ENCODE measurements at regions not wholly inside any gene's neighbourhood (a gene's known extent, or its start where the extent isn't known, plus 50 kb on each side); places are given as distances from the start of the nearest gene placed in this dataset.
"Not testable (repeated sequence)": the region's sequence is repeated elsewhere in the genome, so short reads cannot be mapped to it uniquely, and the experiment has no call there.

DNA sequence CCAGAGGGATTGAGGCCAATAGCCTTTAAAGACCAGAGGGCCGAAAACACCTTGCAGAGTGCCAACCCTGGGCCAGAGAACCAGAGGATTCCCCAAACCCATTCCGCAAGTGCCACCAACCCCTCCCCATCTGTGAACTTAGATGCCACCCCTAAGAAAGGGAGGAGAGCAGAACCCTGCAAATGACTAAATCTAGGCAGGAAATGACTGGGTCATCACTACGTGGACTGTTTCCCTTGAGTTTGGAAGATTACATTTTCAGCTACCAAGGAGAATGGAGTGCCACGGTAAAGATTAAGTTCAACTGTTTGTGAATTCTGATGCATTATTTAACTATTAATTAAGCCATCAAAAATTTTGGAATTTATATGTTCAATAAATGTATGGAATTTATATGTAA, 142.8 kb downstream of the ENC1 start:
- DNase-seq: no peak

DNA sequence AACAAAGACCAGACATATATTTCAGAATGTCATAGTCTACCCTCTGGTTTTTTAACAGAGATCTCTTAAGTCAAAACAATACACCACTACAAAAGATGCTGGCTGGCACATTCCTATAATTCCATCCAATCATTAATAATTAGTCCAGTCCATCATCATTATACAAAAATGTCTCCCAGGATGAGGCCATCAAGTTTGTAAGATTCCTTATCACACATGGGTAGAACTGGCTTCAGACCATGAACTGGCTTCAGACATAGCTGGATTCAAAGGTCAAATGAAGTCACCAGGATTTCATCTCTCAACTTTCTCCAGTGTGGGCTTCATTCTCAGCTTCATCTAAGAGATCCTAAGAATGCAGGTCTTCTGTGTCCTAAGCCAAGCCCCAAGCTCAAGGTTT, 147.1 kb downstream of the ENC1 start:
- no peak for DNase-seq

DNA sequence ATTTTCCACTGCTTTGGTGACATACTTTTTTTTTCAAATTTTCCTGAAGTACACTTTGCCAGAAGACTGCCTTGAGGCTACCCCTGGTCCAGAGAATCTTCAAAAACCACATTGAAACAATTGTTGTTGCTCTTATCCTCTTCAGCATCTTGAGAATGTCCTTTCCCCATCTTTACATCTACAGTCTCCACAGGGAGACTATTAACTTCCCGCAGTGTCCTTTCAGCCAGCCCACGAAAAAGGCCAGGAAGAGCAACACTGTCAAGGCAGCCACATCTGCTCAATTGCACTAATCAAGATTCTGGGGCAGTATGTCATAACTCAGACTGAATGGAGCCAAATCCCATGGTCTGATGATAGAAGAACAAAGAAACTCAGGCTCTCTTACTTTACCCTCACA, 148.3 kb downstream of the ENC1 start:
- no peak for DNase-seq

DNA sequence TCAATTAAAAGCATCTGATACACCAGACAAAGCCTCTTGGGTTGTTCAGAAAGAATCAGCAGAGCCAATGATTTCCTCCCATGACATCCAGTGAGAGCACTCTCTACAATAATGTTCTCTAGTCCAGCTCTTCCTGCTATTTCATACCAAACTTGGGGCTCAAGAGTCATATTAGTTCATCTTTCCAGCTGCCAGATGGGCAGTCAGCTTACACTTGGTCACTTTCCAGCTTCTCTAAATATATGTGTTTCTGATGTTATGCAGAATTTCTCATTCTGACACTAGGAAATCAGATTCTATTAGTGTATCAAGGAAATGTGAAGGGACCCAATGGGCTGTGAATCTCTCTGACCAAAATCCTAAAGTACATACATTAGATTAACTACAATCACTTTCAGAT, 148.9 kb downstream of the ENC1 start:
- no peak for DNase-seq

DNA sequence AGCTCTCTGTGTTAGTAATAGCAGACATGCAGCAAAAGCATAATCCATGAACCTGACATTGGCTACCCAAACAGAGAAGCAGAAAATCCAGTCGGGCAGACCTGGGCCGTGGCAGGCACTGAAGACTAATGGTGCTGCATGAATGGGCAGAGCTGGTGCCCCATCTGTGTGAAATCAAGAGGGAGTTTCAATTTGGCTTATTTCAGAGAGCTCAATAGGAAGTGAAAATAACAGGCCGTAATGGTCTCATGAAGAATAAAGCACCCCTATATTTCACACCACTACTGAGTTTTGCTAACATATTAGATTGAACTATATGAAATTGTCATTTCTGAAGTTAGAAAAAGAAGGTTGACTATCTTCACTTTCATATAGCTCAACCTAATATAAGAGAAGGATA, 149.7 kb downstream of the ENC1 start:
- no peak for DNase-seq

DNA sequence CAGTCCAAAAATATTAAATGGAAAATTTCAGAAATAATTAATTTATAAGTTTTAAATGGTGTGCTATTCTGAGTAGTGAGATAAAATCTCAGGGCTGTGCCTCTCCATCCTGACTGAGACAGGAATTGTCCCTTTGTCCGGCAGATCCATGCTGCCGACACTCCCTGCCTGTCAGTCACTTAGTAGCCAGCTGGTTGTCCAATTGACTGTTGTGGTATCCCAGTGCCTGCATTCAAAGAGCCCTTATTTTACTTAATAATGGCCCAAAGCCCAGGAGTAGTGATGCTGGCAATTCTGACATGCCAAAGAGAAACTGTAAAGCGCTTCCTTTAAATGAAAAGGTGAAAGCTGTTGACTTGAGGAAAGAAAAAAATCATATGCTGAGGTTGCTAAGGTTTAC, 157.5 kb downstream of the ENC1 start:
- DNase-seq: no peak

DNA sequence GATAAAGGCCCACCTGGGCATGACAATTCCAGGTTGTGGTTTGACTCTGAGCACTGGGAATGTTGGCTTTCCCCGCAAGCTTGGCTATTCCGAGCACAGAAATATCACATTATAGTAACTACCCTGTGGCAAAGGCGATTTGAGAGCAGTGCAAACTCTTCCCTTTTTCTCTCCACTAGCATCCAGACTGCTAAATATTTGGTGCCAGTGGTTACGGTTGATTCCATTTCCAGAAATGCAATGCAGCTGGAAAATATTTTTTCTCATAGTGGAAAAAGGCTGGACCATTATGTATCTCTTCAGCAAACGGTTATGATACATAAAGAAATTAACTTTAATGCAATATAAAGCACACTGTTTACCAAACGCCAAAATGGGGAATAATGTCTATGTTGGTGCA, 158.0 kb downstream of the ENC1 start:
- no peak for DNase-seq

DNA sequence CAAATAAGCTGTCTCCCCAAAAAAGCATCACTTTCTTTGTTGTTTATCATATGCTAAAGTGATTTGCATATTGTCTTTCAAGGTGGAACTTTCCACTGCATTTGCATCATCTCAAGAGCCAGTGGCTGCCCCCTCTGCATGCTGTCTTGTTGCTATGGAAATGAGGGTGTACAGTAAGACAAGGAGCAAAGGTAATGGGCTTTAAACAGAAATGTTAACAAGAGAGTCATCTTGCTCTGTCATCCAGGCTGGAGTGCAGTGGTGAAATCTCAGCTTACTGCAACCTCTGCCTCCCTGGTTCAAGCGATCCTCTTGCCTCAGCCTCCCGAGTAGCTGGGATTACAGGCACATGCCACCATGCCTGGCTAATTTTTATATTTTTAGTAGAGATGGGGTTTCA, 159.2 kb downstream of the ENC1 start:
- not testable (repeated sequence) for DNase-seq

DNA sequence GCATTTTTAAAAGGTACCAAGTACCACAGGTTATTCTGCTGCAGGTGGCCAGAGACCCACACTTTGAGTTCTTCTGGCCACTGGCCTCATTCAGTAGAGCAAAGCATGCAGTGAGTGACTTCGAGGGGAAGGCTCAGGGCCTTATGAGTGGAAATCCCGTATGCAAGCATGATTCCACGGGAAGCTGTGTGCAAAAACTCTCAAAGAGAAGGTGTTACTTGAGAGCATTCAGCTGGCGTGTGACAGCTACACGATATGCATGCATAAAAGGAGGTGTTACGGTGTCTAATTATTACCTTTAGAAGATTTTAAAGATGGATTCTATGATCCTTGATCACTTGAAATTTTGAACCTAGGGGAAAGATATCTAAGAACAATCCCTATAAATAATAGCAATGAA, 160.3 kb downstream of the ENC1 start:
- no peak for DNase-seq

DNA sequence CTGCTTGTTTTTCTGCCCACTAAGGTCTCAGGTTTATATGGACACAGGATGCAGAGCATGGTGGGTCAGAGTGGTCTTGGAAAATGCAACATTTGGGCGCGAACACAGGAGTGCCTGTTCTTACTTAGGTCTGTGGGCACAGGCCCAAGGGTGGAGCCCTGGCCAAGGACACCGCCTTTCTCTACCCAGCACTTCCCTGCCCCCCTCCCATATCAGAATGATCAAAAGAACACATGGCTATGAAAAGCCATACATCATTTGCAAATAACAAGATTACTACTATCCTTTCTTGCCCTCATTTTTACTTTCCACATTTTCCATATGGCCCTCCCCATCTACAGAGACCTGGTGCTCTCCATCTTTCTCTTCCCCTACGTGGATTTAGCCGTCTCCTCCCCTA, 162.2 kb downstream of the ENC1 start:
- no peak for DNase-seq

DNA sequence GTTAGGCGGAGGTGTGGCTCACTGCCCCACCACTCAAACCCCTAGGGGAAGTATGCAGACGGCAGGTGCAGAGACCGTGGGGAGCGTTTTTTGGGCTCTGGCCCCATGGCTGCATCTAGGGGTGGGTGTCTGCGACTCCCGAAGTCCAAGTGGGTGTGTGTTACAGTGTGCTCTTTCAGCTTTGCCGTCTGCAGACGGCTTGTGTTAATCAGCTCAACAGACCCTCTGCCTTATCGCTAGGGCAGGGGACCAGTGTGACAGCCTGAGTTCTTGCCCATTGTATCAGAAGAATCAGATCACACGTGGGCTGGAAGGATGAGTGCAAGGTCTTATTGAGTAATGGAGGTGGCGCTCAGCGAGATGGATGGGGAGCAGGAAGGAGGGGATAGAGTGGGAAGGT, 162.8 kb downstream of the ENC1 start:
- no peak for DNase-seq

DNA sequence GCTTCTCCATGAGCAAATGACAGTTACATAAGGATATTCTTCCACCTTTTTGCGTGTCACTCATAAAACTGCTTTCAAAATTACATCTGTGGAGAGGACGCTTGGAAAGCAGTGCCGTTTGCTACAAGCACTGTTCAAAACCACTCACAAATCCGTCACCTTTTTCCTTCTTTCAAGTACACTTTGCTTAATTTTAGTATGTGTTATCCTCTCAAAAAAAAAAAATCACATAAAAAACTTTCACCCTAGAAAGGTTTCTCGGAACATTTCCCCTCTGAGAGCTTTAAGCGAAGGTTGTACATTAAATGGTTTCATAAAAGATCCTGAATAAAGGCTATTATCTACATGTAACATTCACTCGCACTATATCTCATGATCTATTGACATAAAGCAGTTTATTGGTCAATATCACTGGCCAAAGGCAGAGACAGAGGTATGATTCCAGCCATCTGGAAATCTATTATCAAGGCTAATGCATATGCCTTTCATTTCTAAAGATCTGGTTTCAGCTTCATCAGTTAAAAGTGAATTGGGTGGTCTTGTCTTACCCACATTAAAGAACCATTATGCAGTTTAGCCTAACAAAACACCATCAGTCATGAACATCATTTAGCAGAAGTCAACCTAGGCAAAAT, 163.6 kb downstream of the ENC1 start:
- no peak for DNase-seq

DNA sequence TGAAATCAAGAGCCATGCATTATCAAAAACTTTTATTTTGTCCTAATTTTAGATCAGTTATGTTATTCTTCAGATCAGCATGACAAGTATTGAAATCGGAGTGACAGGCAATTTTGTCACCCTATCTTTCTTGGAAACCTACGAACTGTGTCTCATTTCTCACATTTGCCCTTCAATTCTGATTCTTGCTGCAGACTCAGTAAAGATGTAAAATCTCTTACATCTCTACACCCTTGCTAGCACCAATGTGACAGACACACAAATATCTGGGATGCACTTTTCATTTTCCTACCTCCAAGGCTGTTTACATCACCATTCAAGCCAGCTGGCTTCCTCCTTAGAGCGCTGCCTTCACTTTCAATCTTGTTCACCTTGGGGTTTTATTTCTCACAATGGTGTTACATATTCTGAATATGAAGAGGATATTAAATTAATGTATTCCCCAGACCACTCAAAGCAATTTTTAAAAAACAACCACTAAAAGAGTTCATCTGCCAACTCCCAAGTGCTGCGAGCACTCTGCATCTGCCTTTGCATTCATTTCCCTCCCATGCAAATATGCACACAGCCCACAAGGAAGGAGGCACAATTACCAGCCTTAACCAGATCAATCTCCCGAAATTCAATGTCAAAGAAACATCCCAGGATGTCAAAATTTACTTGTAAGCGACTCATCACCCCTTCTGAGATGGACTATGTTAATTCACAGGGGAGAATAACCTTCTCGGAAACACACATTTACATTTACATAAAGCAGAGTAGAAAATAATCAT, 164.3 kb downstream of the ENC1 start:
- DNase-seq: no peak

DNA sequence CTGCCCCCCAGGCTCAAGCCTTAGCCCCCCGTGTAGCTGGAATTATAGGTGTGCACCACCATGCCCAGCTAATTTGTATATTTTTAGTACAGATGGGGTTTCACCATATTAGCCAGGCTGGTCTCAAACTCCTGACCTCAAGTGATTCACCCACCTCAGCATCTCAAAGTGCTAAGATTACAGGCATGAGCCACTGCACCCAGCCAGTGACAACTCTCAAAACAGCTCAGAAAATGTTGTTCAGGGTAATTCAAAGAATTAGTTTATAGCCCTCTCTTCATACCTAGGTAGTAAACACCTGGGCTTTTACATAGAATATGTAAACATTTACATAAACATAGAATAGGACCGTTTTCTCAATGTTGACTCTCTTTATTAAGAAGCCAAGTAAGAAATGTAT, 168.7 kb downstream of the ENC1 start:
- DNase-seq: no peak

DNA sequence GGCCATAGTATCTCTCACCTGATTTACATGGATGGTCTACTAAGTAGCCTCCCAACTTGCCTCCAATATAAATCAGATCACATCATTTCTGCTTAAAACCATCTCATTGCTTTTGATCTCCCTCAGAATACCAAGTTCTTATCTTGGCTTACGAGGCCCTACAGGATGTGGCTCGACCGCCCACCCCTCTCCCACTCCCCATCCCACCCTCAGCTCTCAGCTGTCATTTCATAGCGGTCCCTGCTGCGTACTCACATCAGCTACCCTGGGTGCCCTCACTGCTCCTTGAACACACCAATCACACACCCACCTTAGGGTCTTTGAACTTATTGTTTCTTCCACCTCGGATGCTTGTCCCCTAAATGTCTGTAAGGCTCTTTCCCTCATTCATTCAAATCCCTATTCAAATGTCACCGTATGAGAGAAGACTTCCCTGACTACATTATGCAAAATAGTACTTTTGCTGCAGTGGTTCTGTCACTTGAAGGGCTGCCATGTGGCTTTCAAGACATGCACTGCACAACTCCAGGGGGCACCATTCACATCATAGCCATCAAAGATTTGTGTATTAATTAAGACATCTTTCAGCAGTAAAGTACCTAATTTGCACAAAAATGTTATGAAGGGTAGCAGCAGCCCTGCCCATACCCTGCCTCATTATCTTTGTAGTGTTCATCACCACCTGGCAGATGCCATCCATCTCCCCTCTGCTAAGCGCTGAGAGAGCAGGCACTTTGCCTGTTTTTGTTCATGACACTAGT, 171.1 kb downstream of the ENC1 start:
- DNase-seq: no peak

DNA sequence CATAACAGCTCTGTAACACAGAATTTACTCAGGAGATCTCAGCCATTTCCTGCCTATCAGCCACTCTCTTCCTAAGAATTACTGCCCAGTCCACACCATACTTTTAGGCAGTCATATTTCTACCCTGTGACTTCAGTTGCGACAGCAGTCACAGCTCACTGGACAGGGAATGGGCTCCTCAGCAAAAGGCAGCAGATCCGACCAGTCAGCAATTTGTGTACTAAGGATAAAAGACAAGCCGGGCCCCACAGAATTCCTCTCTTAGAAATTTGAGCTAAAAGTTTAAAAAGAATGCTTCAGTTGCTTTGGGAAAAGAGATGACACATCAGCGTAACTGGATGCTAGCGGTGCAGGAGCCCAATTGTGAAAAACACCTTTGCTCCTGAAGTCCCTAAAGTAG, 172.1 kb downstream of the ENC1 start:
- DNase-seq: no peak

DNA sequence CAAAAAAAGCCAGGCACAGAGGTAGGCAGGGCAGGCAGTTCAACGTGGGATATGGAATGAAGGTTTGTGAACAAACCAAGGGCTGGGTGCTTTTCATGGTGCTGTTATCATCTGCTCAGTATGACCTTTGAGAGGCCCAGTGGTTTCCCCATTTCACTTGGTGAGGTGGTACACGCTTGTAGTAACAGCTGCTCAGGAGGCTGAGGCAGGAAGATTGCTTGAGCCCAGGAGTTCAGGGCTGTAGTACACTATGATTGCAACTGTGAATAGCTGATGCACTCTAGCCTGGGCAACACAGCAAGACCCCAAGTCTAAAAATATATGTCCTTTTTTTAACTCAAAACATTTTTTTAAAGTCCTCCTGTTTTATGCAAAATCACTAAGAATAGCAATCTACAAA, 174.8 kb downstream of the ENC1 start:
- no peak for DNase-seq

DNA sequence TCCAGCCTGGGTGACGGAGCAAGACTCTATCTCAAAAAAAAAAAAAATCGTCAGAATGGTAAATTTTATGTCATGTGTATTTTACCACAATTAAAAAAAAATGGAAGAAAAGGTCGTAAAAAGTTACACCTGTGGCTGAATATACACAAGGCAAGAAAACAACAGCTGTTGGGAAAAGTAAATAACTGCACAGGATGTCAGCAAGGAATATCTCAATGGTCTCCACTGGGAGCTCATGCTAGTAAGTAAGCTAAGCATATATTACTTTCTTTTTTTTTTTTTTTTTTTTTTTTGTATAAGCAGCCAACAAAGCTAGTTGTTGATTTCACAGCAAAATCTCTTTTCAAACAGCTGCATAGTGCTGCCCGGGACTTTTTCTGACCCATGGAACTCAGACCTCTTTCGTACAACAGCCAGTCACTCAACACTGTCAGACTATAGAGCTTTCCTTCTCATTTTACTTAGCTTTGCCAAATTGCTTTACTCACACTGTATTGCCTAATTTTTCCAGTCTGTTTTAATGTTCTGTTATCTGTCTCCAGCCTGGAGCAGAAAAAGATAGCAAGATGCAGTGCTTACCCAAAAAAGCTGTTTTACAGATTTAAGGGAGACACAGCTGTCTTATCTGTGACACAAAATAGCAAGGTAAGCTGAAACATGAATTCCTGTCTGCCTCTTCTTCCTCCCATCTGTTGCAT, 175.9 kb downstream of the ENC1 start:
- peak in 1 of 2 experiments; percentile 18 for DNase-seq

DNA sequence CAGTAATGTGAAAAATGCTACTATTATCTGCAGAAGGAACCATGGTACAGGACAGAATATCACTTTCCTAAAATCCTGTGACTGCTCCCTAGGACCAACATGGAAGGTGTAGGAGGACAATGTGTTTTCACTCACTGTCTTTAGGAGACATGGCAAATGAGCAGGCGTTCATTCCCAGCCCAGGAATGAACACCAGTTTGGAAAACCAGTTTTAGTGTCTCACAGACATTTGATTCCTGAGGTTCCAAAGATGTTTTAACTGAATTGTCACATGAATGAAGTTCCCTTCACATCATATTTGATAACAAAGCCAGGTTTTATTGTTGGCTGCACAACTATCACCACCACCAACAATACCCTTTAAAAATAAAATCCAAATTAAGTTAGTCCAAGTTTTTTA, 178.2 kb downstream of the ENC1 start:
- no peak for DNase-seq

DNA sequence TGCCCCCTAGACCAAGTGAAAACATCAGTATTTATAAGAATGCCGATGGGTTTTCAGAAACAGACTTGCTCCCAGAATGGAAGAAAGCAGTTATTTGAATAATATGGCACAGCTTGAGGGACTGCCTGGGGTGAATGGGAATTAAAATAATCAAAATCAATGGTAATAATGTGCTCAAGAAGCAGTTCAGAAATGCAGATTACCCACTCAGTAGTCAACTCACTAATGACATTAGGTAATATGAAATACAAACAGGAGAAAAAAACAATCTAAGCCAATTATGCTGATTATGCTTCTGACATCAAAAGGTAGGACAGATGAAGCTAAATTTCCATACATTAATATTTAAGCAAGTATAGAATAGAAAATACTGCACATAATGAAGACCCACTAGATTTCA, 179.3 kb downstream of the ENC1 start:
- no peak for DNase-seq

DNA sequence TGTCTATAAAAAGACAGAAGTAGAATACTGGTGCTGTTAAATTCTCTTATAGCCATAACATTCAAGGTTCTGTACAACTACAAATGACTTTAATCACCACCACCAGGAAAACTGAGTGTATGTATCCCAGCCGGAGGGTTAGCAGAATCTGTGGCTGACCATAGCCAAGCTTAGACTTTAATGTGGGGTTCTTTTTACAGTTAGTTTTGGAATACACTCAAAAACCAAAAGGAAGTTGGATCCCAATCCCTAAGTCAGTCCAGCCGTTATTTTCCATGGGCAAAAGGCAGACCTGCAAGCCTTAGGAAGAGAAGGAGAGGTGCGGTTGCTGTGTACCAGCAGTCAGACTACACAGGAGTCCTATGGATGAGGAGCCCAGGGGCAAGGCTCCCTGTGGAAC, 179.8 kb downstream of the ENC1 start:
- no peak for DNase-seq

DNA sequence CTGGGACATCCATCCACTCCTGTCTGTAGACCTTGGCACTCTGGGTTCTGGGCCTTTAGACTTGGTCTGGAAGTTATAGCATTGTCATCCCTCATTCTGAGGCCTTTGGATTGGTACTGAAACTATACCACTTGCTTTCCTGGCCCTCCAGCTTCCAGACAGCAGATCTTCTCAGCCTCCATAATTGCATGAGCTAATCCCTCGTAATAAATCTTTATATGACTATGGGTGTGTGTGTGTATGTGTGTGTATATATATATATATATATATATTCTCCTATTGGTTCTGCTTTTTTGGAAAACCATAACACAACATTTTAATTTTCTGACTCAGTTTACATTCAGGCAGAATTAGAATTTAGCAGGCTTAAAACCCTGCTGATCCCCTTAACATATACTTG, 180.5 kb downstream of the ENC1 start:
- DNase-seq: no peak

DNA sequence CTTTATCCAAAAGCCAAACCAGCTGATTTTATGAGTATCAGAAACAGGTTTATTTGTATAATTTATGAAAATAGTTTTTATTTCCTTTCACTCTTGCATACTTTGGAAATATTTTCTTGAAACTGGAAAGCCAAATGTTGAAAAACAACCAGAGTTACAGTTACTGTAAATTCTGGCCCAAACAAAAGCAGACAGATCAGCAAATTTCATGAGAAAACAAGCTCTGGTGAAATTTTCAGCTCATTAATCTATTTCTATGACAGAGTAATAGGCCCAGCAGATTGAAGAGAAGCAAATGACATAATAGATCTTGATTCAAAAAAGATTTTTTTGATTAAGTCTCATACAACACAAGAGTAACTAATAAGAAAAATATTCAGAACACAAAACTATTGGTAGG, 182.7 kb downstream of the ENC1 start:
- no peak for DNase-seq

Measured in NCI-H2081 (cell line).